Left lung (tissue), 4 donors: ENCODE measurements at regions not wholly inside any gene's neighbourhood (a gene's known extent, or its start where the extent isn't known, plus 50 kb on each side); places are given as distances from the start of the nearest gene placed in this dataset.

Source experiments
- ATAC-seq: fragments of 200-7000 bp; cut with Tn5 transposase; one replicate; pipeline ENCODE4 v1.9.1; 2020; ENCODE audit warnings: moderate library complexity
- DNase-seq, 4 donors: peaks; one replicate each; pipeline ENCODE4 v3.0.0-alpha.2; 2013 to 2020
- H3K27ac ChIP-seq, 2 donors: fragments of 200-600 bp; sonication (generic) in 1 of 2; one replicate each; pipeline versions ENCODE4 v1.5.0 to v1.8.0; 2020 to 2021
- H3K27me3 ChIP-seq, 2 donors: fragments of 200-600 bp; sonication (generic) in 1 of 2; one replicate each; pipeline versions ENCODE4 v1.5.0 to v1.8.0; 2020 to 2021
- H3K36me3 ChIP-seq, 2 donors: fragments of 200-600 bp; sonication (generic) in 1 of 2; one replicate each; pipeline versions ENCODE4 v1.5.0 to v1.8.0; 2020 to 2021
- H3K4me1 ChIP-seq, 2 donors: fragments of 200-600 bp; one replicate each; pipeline ENCODE4 v1.8.0; 2021
- H3K4me3 ChIP-seq, 2 donors: fragments of 200-600 bp; sonication (generic) in 1 of 2; one replicate each; pipeline versions ENCODE4 v1.5.0 to v1.8.0; 2020 to 2021; ENCODE audit warnings: mild to moderate bottlenecking in 1 of 2
- H3K9me3 ChIP-seq, 2 donors: fragments of 200-600 bp; sonication (generic) in 1 of 2; one replicate each; pipeline versions ENCODE4 v1.5.0 to v1.8.0; 2020 to 2021
- intact Hi-C, 2 donors: fragments of 100-400 bp; cut with DNase I; formaldehyde crosslinking; loops; one replicate each; pipeline versions ENCODE4 v1.11.2 to v1.14.2; 2022
- TF ChIP-seq, protein P1 (sequence below), 2 donors: fragments of 200-600 bp; sonication (generic) in 1 of 2; IDR thresholded peaks; one replicate each; pipeline versions ENCODE4 v1.5.0 to v1.8.0; 2021; ENCODE audit warnings: antibody characterized with exemption in 2 of 2
- donor health status: DM: no; HTN: yes; CAD: no.
- donor health status: DM: no; HTN: no; CAD: no.

DNA sequence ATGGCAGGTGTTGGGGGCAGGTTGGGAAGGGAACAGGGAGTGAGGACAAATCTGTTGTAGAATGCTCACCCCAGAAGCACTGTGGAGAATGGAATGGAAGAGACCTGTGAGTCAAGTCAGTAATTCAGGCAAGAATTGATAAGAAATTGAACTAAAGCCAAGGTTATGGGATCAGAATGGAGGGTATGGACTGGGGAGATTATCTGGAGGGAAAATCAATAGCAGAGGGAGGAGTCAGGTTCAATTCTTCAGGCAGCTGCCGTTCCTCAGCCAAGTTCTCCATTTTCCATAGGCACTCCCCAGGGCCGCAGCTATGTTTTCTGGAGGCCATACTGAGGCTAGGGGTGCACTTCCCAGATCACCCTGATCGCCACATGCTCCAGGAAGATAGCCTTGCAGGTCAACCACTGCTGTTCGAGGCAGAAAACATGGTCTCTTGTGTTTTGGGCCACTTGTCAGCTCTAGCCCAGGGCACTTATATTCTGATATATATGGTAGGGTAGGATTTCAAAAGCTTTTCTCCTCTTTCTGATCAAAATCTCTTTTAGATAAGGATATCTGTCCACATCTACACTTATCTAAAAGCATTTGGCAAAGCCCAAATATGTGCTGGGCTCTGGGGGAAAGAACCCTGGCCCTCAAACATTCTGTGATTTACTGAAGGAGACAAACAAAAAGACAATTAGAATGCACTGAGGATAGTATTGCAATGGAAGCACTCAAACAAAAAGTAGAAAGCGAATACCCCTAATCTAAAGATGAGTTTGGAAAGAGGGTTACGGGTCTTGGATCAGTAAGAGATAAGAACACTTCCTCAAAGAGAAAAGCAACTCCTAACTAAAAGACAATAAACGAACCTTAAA, 92.3 kb downstream of the TMEM212 start:
- no peaks in the 10 kb centered on the region for H3K27me3 ChIP-seq
- peak overlapping the region in 1 of 2 donors; percentile 31 for H3K27ac ChIP-seq
- intact Hi-C loops, result no loop called here
- no peak overlapping the region for H3K4me3 ChIP-seq
- TF ChIP-seq, protein P1, sequence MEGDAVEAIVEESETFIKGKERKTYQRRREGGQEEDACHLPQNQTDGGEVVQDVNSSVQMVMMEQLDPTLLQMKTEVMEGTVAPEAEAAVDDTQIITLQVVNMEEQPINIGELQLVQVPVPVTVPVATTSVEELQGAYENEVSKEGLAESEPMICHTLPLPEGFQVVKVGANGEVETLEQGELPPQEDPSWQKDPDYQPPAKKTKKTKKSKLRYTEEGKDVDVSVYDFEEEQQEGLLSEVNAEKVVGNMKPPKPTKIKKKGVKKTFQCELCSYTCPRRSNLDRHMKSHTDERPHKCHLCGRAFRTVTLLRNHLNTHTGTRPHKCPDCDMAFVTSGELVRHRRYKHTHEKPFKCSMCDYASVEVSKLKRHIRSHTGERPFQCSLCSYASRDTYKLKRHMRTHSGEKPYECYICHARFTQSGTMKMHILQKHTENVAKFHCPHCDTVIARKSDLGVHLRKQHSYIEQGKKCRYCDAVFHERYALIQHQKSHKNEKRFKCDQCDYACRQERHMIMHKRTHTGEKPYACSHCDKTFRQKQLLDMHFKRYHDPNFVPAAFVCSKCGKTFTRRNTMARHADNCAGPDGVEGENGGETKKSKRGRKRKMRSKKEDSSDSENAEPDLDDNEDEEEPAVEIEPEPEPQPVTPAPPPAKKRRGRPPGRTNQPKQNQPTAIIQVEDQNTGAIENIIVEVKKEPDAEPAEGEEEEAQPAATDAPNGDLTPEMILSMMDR (IDR thresholded peaks at IDR 0.05), result no peak
- ATAC-seq (no peak), DNase-seq (no peak)
- no peaks in the 10 kb centered on the region for H3K9me3 ChIP-seq
- no peaks in the 10 kb centered on the region for H3K36me3 ChIP-seq
- peaks cover 0 to 20% of the 10 kb centered on the region in 2 donors for H3K4me1 ChIP-seq

DNA sequence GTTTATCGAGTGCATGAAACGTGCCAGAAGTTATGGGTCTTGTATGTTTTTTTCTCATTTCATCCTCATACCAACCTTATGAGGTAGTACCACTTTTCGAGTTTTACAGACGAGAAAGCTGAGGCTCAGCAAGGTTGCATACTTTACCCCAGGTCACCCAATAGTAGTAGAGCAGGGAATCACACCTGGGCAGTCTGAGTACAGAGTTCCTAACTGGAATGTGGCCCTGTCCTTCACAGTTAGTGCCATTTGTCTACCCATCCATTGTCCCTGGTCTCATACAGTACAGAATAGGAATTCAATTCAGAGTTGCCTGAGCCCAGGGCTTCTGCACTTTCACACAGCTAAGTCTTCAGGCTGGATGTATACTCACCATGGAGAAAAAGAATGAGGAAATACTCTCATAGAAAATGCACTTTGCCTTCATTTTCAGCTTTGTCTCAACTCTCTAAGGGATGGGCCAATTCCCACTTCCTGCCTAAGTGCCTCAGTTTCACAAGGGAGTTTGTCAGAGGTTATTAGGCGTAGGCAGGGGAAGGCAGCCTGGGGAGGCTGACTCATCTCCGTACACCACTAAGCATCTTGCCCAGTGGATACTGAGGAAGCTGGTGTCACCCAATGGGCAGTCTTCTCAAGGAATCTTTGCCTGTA, 93.2 kb downstream of the TMEM212 start:
- Histone ChIP-seq H3K36me3 (no peaks in the 10 kb centered on the region), H3K27me3 (no peaks in the 10 kb centered on the region), H3K9me3 (no peaks in the 10 kb centered on the region), H3K27ac (peak overlapping the region in 1 of 2 donors; percentile 31), H3K4me3 (no peak overlapping the region), H3K4me1 (peaks cover 0 to 20% of the 10 kb centered on the region in 2 donors)
- ATAC-seq (peak; percentile 87), DNase-seq (peak in 1 of 4 donors; percentile 62)
- intact Hi-C loops, result no loop called here
- TF ChIP-seq, protein P1 (IDR thresholded peaks at IDR 0.05), result no peak

DNA sequence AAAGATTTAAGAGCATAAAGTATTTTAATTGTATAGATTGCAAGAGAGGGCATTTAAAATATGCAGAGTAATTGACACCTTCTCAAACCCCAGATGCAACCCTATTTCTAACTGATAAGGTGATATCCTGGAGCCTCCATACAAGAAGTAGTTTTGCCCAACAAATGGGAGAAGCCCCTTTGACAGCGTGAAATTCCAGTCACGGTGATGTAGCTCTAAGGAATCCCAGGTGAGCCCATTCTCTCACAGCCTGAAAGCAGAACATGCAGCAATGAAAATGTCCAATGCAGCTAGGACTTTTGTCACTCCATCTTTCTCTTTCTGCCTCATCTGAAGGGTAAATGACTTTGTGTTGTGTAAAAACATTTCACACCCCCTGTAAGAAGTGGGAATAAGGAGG, 96.4 kb downstream of the TMEM212 start:
- ATAC-seq (no peak), DNase-seq (no peak)
- Histone ChIP-seq H3K4me1 (peaks cover 0 to 27% of the 10 kb centered on the region in 2 donors), H3K27me3 (no peaks in the 10 kb centered on the region), H3K36me3 (no peaks in the 10 kb centered on the region), H3K4me3 (no peak overlapping the region), H3K27ac (no peak overlapping the region), H3K9me3 (no peaks in the 10 kb centered on the region)
- intact Hi-C loops, result no loop called here
- TF ChIP-seq, protein P1 (IDR thresholded peaks at IDR 0.05), result no peak

DNA sequence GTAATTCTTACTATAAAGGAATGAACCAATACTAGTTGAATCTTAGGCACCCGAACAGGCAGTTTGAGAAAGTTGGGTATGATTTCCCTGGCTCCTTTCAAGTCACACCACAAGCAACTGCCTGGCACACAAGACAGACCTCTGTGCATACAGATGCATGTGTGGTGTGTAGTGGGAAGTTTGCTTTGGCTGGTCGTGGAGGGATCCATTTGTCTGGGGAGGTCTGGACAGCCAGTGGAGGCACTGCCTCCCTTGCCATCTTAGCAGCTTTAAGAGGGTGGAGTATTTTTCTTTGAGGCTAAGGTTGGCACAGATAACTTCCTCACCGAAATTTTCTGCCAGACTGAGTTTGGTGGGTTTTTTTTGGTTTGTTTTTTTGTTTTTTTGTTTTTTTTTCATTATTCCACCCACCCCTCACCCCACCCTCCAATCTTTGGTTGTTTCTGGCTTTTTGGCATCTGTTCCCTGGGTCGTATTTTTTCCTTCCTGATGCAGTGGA, 97.1 kb downstream of the TMEM212 start:
- H3K36me3 ChIP-seq, result no peaks in the 10 kb centered on the region
- no peak overlapping the region for H3K4me3 ChIP-seq
- TF ChIP-seq, protein P1 (IDR thresholded peaks at IDR 0.05), result no peak
- H3K4me1 ChIP-seq, result peaks cover 0 to 32% of the 10 kb centered on the region in 2 donors
- DNase-seq (no peak), ATAC-seq (no peak)
- intact Hi-C loops, result no loop called here
- H3K27ac ChIP-seq, result no peak overlapping the region
- no peaks in the 10 kb centered on the region for H3K27me3 ChIP-seq
- no peaks in the 10 kb centered on the region for H3K9me3 ChIP-seq
